Colonic mucosa (tissue), 4 donors: ENCODE measurements at regions not wholly inside any gene's neighbourhood (a gene's known extent, or its start where the extent isn't known, plus 50 kb on each side); places are given as distances from the start of the nearest gene placed in this dataset.

Experiments
- DNase-seq: peaks from one replicate; pipeline ENCODE4 v3.0.0-alpha.2; 2020
- H3K27ac ChIP-seq: fragments of 200-600 bp; one replicate; pipeline ENCODE4 v1.8.0; 2021
- H3K27me3 ChIP-seq: fragments of 200-600 bp; one replicate; pipeline ENCODE4 v1.8.0; 2021
- H3K36me3 ChIP-seq: fragments of 200-600 bp; one replicate; pipeline ENCODE4 v1.8.0; 2021
- H3K4me1 ChIP-seq: fragments of 200-600 bp; one replicate; pipeline ENCODE4 v1.8.0; 2021; ENCODE audit warnings: mild to moderate bottlenecking
- H3K4me3 ChIP-seq: fragments of 200-600 bp; one replicate; pipeline ENCODE4 v1.8.0; 2021
- H3K9ac ChIP-seq, 2 donors: one replicate each; pipeline ENCODE4 v1.7.0; 2013; ENCODE audit warnings: control low read depth in 2 of 2, low read depth in 2 of 2, low read length in 2 of 2
- H3K9me3 ChIP-seq: fragments of 200-600 bp; one replicate; pipeline ENCODE4 v1.8.0; 2021
- CTCF ChIP-seq: fragments of 200-600 bp; IDR thresholded peaks from one replicate; pipeline ENCODE4 v1.8.0; 2022; ENCODE audit warnings: antibody characterized with exemption, mild to moderate bottlenecking
- intact Hi-C: fragments of 100-400 bp; cut with DNase I; formaldehyde crosslinking; loops from one replicate; pipeline ENCODE4 v1.14.1; 2022
- donor health status: healthy.
- donor health status: DM: no; HTN: no; CAD: no.
- donor health status: DM: no; HTN: no; CAD: no.

GRCh38 chr3:72158639-72159326 lies 373.8 kb upstream of the PROK2 start:
- Histone ChIP-seq H3K4me1 (no peaks in the 10 kb centered on the region), H3K9ac (no peak overlapping the region), H3K27ac (no peak overlapping the region), H3K27me3 (no peaks in the 10 kb centered on the region), H3K4me3 (no peak overlapping the region), H3K9me3 (no peaks in the 10 kb centered on the region), H3K36me3 (no peaks in the 10 kb centered on the region)
- DNase-seq = no peak
- TF ChIP-seq CTCF = no peak
- intact Hi-C loops = no loop called here

- Histone ChIP-seq H3K4me3 (no peak overlapping the region), H3K36me3 (no peaks in the 10 kb centered on the region), H3K9me3 (no peaks in the 10 kb centered on the region), H3K27me3 (no peaks in the 10 kb centered on the region), H3K4me1 (peaks cover 5% of the 10 kb centered on the region), H3K9ac (no peak overlapping the region), H3K27ac (no peak overlapping the region)
- DNase-seq = no peak
- intact Hi-C loops = no loop called here
- no peak for TF ChIP-seq CTCF
Measured at GRCh38 chr3:72157748-72158638, 373.0 kb upstream of the PROK2 start.

GRCh38 chr3:72155391-72156064 lies 370.6 kb upstream of the PROK2 start:
- TF ChIP-seq CTCF = no peak
- no peaks in the 10 kb centered on the region for H3K9me3 ChIP-seq
- H3K27me3 ChIP-seq = no peaks in the 10 kb centered on the region
- H3K4me3 ChIP-seq = no peak overlapping the region
- peaks cover 18% of the 10 kb centered on the region for H3K4me1 ChIP-seq
- H3K9ac ChIP-seq = peak overlapping the region in 1 of 2 donors; percentile 47
- H3K27ac ChIP-seq = peak overlapping the region; percentile 57
- intact Hi-C loops = no loop called here
- no peaks in the 10 kb centered on the region for H3K36me3 ChIP-seq
- DNase-seq = peak; percentile 49

GRCh38 chr3:72154391-72155335 lies 369.7 kb upstream of the PROK2 start:
- peaks cover 21% of the 10 kb centered on the region for H3K4me1 ChIP-seq
- peak overlapping the region in 1 of 2 donors; percentile 42 for H3K9ac ChIP-seq
- no peak for DNase-seq
- TF ChIP-seq CTCF = no peak
- peak overlapping the region; percentile 57 for H3K27ac ChIP-seq
- intact Hi-C loops = no loop called here
- H3K4me3 ChIP-seq = no peak overlapping the region
- no peaks in the 10 kb centered on the region for H3K36me3 ChIP-seq
- no peaks in the 10 kb centered on the region for H3K9me3 ChIP-seq
- no peaks in the 10 kb centered on the region for H3K27me3 ChIP-seq
